ENCODE measurements at regions not wholly inside any gene's neighbourhood (a gene's known extent, or its start where the extent isn't known, plus 50 kb on each side); places are given as distances from the start of the nearest gene placed in this dataset.

DNA sequence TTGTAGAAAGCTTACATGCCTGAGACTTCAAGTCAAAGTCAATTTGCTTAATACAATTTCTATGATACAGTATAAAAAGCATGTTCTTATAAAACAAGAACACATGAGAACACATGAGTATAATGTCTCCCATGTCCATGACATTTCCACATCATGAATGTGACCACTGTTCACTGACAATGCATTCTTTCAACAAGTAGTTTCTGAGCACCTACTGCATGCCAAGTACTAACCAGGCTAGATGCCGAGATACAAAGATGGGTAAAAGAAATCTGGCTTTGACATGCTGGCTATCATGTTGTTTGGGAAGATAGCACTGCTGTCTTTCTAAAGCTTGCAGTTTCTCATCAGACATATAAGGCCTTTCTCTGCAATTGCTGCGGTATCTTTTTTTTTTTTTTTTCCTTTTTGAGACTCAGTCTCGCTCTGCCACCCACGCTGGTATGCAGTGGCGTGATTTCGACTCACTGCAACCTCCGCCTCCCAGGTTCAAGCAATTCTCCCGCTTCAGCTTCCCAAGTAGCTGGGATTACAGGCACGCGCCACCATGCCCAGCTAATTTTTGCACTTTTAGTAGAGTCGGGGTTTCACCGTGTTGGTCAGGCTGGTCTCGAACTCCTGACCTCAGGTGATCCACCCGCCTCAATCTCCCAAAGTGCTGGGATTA is 123.6 kb upstream of the DST start:
- Histone ChIP-seq H3K27ac (no peak overlapping the region), H3K9me3 (no peaks in the 10 kb centered on the region), H3K4me1 (peaks cover 4 to 49% (median 13%) of the 10 kb centered on the region in 4 donors), H3K4me3 (no peak overlapping the region), H3K27me3 (no peaks in the 10 kb centered on the region), H3K36me3 (no peaks in the 10 kb centered on the region)
- intact Hi-C loops (cut with DNase I; ENCODE audit: low total_unique reads) = no loop called here
- DNase-seq = no peak
- 94 to 96% (median 95%) methylated on average over 14 of the region's 14 CpGs for WGBS, 5 donors
- no peak for TF ChIP-seq CTCF (IDR thresholded peaks at IDR 0.05)
- TF ChIP-seq POLR2A (IDR thresholded peaks at IDR 0.05) = no peak
- TF ChIP-seq EP300 (IDR thresholded peaks at IDR 0.05) = no peak
- TF ChIP-seq POLR2AphosphoS5 (IDR thresholded peaks at IDR 0.05) = no peak

- Histone ChIP-seq H3K36me3 (no peaks in the 10 kb centered on the region), H3K27me3 (no peaks in the 10 kb centered on the region), H3K4me3 (no peak overlapping the region), H3K9me3 (no peaks in the 10 kb centered on the region), H3K4me1 (peaks cover 4 to 48% (median 13%) of the 10 kb centered on the region in 4 donors), H3K27ac (no peak overlapping the region)
- WGBS, 5 donors = 83 to 92% (median 85%) methylated on average over 2 of the region's 2 CpGs
- no peak for DNase-seq
- intact Hi-C loops (cut with DNase I; ENCODE audit: low total_unique reads) = no loop called here
- TF ChIP-seq CTCF (IDR thresholded peaks at IDR 0.05) (no peak), POLR2AphosphoS5 (IDR thresholded peaks at IDR 0.05) (no peak), POLR2A (IDR thresholded peaks at IDR 0.05) (no peak), EP300 (IDR thresholded peaks at IDR 0.05) (no peak)
Observed at GRCh38 chr6:56765494-56765893, 122.8 kb upstream of the DST start.

DNA sequence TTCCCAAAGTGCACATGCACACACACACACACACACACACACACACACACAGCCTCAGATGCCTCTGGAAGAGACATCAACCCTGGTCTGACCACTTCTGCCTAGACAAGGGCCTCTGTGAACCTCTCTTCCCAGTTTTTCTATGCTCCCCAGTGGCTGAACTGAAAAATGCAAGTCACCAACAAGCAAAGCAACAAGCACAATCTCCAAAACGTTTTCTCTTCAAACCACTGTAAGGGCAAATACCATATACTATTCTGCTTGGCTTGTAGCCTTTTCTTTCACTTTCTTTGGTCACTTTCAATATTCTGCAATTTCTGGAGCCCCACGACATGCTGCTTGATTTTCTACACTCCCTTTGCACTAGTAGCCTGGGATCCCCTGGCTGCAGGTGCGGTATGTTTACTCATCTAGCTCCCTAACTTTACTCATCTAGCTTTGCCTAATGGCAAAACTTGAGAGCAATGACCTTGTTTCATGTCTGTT is 121.4 kb upstream of the DST start:
- H3K9me3 ChIP-seq = no peaks in the 10 kb centered on the region
- intact Hi-C loops (cut with DNase I; ENCODE audit: low total_unique reads) = no loop called here
- peak in 1 of 2 donors; percentile 64 for DNase-seq
- H3K4me1 ChIP-seq = peaks cover 9 to 42% (median 13%) of the 10 kb centered on the region in 4 donors
- H3K27me3 ChIP-seq = no peaks in the 10 kb centered on the region
- no peak overlapping the region for H3K4me3 ChIP-seq
- H3K36me3 ChIP-seq = no peaks in the 10 kb centered on the region
- TF ChIP-seq CTCF (IDR thresholded peaks at IDR 0.05) (peak in 5 of 7 experiments; percentile 8 to 45 (median 33)), EP300 (IDR thresholded peaks at IDR 0.05) (no peak), POLR2AphosphoS5 (IDR thresholded peaks at IDR 0.05) (no peak), POLR2A (IDR thresholded peaks at IDR 0.05) (no peak)
- no peak overlapping the region for H3K27ac ChIP-seq
- WGBS, 5 donors = 26 to 41% (median 39%) methylated on average over 3 of the region's 3 CpGs

DNA sequence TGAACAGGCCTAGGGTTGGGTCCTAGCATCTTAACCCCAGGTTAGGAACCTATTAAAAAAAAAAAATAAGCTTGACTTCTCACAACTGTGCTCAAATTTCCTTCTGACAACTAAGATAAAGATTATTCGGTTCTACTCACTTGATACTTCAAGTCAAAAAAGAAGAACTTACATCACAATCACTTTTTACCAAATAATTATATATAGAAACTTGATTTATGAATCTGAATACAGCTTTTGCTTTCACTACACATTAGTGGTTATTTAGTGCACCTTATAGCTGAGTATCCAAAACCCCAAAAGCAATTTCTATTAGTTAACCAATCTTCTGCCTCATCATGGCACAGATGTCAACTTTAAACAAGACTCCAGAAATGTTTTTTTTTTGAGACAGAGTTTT is 119.0 kb upstream of the DST start:
- no peak for TF ChIP-seq POLR2AphosphoS5 (IDR thresholded peaks at IDR 0.05)
- no peak for TF ChIP-seq CTCF (IDR thresholded peaks at IDR 0.05)
- no peak for TF ChIP-seq EP300 (IDR thresholded peaks at IDR 0.05)
- TF ChIP-seq POLR2A (IDR thresholded peaks at IDR 0.05) = no peak
- Histone ChIP-seq H3K4me3 (no peak overlapping the region), H3K9me3 (no peaks in the 10 kb centered on the region), H3K36me3 (no peaks in the 10 kb centered on the region), H3K27ac (no peak overlapping the region), H3K4me1 (peaks cover 10 to 47% (median 26%) of the 10 kb centered on the region in 4 donors), H3K27me3 (no peaks in the 10 kb centered on the region)
- DNase-seq = no peak
- intact Hi-C loops (cut with DNase I; ENCODE audit: low total_unique reads) = no loop called here
- WGBS, 5 donors = 83 to 91% (median 89%) methylated on average over 1 of the region's 1 CpG
